ENCODE measurements at regions not wholly inside any gene's neighbourhood (a gene's known extent, or its start where the extent isn't known, plus 50 kb on each side); places are given as distances from the start of the nearest gene placed in this dataset.
"Not testable (repeated sequence)": the region's sequence is repeated elsewhere in the genome, so short reads cannot be mapped to it uniquely, and the experiment has no call there.

DNA sequence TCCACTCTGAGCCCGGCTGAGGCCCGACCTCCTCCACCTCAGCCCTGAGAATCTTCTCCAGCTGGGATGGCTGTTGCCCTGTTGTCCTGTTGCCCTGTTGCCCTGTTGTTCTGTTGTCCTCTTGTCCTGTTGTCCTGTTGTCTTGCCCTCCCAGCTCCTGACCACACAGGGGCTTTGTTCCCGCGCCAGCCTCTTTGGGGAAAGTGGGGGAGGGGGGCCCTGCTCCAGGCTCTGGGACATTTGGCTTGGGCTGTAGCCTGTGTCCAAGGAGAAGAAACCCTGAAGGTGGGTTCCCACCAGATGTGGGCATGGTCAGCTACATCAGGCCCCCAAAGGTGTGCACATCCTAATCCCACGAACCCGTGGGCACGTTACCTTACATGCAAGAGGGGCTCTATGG lies 113.5 kb upstream of the FAM20C start:
- H3K27ac Mint-ChIP-seq (ENCODE audit: unreplicated experiment); H3K4me3 Mint-ChIP-seq (ENCODE audit: unreplicated experiment); H3K36me3 Mint-ChIP-seq (ENCODE audit: insufficient read depth, unreplicated experiment); H3K4me1 ChIP-seq; H3K27me3 ChIP-seq (replicated peaks; ENCODE audit: control insufficient read depth, insufficient read depth, low read length); BruUV-seq (replicated peaks); DNase-seq; POLR2A ChIA-PET; H3K27me3 Mint-ChIP-seq (ENCODE audit: insufficient read depth, unreplicated experiment); CTCF ChIA-PET; intact Hi-C loops (cut with micrococcal nuclease; ENCODE audit: unreplicated experiment); H3K4me3 ChIP-seq (ENCODE audit: low read depth, low read length); H3K9me3 ChIP-seq; H3K4me1 Mint-ChIP-seq (ENCODE audit: low read depth, unreplicated experiment); H3K36me3 ChIP-seq (ENCODE audit: control insufficient read depth, insufficient read depth, low read length); H3K9me3 Mint-ChIP-seq (ENCODE audit: unreplicated experiment): not testable (repeated sequence)

DNA sequence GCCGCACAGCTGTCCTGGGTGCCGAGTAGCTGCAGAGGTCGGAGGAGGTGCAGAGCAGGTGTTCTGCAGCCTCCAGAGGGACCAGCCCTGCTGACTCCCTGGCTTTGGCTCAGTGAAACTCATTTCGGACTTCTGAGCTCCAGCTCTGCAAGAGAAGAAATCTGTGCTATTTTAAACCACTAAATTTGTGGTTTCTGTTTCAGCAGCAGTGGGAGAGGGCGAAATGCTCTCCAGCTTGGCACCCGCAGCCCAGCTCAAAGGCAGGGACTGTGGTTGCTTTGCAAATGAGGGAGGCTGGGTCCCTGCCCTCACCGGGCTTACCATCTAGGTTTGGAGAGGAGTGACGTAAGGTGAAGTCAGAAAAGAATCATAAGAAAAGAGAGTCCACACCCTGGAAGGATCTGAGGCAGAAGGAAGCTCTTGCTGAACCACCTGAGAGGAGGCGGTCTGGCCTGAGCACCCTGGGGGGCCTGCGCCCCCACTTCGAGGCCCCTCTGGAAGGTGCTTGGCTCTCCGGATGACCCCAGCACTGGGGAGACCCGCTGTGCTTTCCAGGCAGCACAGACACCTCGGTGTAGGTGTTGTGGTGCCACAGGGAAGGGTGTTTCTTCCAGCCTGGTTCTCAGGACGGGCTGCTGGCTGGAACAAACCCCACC lies 112.8 kb upstream of the FAM20C start:
- H3K9me3 Mint-ChIP-seq (ENCODE audit: unreplicated experiment); H3K36me3 Mint-ChIP-seq (ENCODE audit: insufficient read depth, unreplicated experiment); H3K27ac Mint-ChIP-seq (ENCODE audit: unreplicated experiment); H3K27me3 ChIP-seq (replicated peaks; ENCODE audit: control insufficient read depth, insufficient read depth, low read length); H3K27me3 Mint-ChIP-seq (ENCODE audit: insufficient read depth, unreplicated experiment); DNase-seq; H3K4me1 ChIP-seq; H3K4me3 ChIP-seq (ENCODE audit: low read depth, low read length); POLR2A ChIA-PET; BruUV-seq (replicated peaks); H3K4me1 Mint-ChIP-seq (ENCODE audit: low read depth, unreplicated experiment); H3K4me3 Mint-ChIP-seq (ENCODE audit: unreplicated experiment); CTCF ChIA-PET; intact Hi-C loops (cut with micrococcal nuclease; ENCODE audit: unreplicated experiment); H3K36me3 ChIP-seq (ENCODE audit: control insufficient read depth, insufficient read depth, low read length); H3K9me3 ChIP-seq: not testable (repeated sequence)

DNA sequence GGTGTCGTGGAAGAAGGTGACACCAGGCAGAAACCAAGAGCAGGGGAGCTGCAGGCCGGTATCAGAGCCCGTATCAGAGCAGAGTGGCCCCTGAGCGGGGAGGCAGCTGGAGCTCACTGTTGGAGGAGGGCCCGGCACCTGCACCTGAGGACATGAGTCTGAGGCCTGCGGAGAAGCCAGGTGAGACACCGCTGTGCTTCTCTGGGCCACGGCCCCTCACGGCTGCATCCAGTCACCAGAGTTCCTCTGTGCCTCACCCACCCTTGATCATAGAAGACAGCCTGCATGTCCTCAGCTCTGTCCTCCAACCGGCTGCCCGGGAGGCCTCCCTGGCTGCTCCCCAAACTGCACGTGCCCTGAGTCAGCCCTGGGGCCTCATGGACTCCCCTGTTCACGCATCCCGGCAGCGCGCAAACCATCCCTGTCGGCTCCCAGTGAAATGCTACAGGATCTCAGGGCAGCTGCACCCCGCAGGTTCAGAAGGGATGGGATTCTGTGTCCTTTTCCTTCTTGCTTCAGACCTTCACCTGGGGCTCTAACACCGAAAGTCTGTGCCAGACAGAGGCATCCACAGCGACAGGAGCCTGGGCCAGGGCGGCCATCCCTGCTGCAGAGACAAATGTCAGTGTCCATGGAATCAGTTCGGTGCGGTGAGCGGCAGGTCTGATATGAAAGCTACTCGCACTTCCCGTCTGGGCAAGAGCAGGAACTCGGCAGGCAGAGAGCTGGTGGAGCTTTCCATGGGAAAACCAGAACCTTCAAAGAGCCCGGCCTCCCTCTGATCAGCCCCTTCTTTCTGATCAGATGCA lies 111.9 kb upstream of the FAM20C start:
- H3K9me3 Mint-ChIP-seq (ENCODE audit: unreplicated experiment) = no peaks in the 10 kb centered on the region
- POLR2A ChIA-PET = no interaction called here

More for the DNA sequence above, 111.9 kb upstream of the FAM20C start:
- Mint-ChIP-seq H3K27me3 (ENCODE audit: insufficient read depth, unreplicated experiment) (peaks cover 8% of the 10 kb centered on the region), H3K4me1 (ENCODE audit: low read depth, unreplicated experiment) (no peaks in the 10 kb centered on the region), H3K4me3 (ENCODE audit: unreplicated experiment) (no peak overlapping the region), H3K36me3 (ENCODE audit: insufficient read depth, unreplicated experiment) (no peaks in the 10 kb centered on the region), H3K27ac (ENCODE audit: unreplicated experiment) (no peak overlapping the region)
- Histone ChIP-seq H3K36me3 (ENCODE audit: control insufficient read depth, insufficient read depth, low read length) (no peaks in the 10 kb centered on the region), H3K4me1 (no peaks in the 10 kb centered on the region), H3K9me3 (no peaks in the 10 kb centered on the region), H3K27me3 (replicated peaks; ENCODE audit: control insufficient read depth, insufficient read depth, low read length) (no peaks in the 10 kb centered on the region; the same call in 1 of the 2 replicates), H3K4me3 (ENCODE audit: low read depth, low read length) (no peak overlapping the region)
- TF ChIP-seq, protein P1, sequence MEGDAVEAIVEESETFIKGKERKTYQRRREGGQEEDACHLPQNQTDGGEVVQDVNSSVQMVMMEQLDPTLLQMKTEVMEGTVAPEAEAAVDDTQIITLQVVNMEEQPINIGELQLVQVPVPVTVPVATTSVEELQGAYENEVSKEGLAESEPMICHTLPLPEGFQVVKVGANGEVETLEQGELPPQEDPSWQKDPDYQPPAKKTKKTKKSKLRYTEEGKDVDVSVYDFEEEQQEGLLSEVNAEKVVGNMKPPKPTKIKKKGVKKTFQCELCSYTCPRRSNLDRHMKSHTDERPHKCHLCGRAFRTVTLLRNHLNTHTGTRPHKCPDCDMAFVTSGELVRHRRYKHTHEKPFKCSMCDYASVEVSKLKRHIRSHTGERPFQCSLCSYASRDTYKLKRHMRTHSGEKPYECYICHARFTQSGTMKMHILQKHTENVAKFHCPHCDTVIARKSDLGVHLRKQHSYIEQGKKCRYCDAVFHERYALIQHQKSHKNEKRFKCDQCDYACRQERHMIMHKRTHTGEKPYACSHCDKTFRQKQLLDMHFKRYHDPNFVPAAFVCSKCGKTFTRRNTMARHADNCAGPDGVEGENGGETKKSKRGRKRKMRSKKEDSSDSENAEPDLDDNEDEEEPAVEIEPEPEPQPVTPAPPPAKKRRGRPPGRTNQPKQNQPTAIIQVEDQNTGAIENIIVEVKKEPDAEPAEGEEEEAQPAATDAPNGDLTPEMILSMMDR (IDR thresholded peaks at IDR 0.05; ENCODE audit: insufficient read depth in 1 of 2, low read depth in 1 of 2, low read length in 1 of 2, severe bottlenecking in 1 of 2, unreplicated experiment in 1 of 2) = no peak
- CTCF ChIA-PET = no interaction called here
- intact Hi-C loops (cut with micrococcal nuclease; ENCODE audit: unreplicated experiment) = no loop called here
- no TSS peak for BruUV-seq (replicated peaks)
- DNase-seq = no peak

Data from Caco-2 (cell line).